ENCODE measurements at regions not wholly inside any gene's neighbourhood (a gene's known extent, or its start where the extent isn't known, plus 50 kb on each side); places are given as distances from the start of the nearest gene placed in this dataset.

DNA sequence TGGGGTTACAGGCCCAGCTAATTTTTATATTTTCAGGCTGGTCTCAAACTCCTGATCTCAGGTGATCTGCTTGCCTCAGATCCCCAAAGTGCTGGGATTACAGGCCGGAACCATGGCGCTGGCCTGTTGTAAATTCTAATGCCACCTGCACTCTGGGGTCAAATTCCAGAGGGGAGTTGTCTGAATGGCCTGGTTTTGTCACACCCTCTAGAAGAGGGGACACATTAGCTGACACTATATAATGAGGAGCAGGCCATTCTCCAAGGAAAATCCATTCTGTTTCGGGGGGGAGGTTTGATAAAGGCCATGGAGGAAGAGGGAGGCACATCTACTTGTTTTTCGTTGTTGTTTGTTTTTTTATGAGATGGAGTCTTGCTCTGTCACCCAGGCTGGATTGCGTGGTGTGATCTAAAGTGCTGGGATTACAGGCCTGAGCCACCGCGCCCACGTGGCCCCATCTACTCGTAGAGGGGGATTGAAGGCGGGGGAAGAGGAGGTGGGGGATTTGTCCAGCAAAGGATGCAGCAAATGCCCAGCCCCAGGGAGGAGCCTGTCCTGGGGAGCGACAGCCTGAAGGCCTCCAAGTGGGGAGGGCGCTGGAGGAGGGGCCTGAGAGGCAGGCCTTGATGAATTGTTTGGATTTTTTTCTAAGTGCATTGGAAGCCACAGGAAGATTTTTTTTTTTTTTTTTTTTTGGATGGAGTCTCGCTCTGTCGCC, 78.4 kb upstream of the SLC45A1 start (continued):
- TF ChIP-seq AKAP8 (CRISPR knock-in tag; IDR thresholded peaks at IDR 0.05): peak; percentile 74; the same call in 1 of the 2 replicates
- TF ChIP-seq LCORL (IDR thresholded peaks at IDR 0.05): no peak
- TF ChIP-seq LCORL (CRISPR knock-in tag; IDR thresholded peaks at IDR 0.05): peak; percentile 72
- TF ChIP-seq, protein P1, sequence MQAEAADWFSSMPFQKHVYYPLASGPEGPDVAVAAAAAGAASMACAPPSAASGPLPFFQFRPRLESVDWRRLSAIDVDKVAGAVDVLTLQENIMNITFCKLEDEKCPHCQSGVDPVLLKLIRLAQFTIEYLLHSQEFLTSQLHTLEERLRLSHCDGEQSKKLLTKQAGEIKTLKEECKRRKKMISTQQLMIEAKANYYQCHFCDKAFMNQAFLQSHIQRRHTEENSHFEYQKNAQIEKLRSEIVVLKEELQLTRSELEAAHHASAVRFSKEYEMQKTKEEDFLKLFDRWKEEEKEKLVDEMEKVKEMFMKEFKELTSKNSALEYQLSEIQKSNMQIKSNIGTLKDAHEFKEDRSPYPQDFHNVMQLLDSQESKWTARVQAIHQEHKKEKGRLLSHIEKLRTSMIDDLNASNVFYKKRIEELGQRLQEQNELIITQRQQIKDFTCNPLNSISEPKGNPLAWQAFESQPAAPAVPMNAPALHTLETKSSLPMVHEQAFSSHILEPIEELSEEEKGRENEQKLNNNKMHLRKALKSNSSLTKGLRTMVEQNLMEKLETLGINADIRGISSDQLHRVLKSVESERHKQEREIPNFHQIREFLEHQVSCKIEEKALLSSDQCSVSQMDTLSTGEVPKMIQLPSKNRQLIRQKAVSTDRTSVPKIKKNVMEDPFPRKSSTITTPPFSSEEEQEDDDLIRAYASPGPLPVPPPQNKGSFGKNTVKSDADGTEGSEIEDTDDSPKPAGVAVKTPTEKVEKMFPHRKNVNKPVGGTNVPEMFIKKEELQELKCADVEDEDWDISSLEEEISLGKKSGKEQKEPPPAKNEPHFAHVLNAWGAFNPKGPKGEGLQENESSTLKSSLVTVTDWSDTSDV (CRISPR knock-in tag; IDR thresholded peaks at IDR 0.05): 0 out of 2 replicates have a peak, but pooled peaks have one; percentile 19
- TF ChIP-seq PLRG1 (conservative IDR thresholded peaks at IDR 0.05): no peak
- TF ChIP-seq, protein P2, sequence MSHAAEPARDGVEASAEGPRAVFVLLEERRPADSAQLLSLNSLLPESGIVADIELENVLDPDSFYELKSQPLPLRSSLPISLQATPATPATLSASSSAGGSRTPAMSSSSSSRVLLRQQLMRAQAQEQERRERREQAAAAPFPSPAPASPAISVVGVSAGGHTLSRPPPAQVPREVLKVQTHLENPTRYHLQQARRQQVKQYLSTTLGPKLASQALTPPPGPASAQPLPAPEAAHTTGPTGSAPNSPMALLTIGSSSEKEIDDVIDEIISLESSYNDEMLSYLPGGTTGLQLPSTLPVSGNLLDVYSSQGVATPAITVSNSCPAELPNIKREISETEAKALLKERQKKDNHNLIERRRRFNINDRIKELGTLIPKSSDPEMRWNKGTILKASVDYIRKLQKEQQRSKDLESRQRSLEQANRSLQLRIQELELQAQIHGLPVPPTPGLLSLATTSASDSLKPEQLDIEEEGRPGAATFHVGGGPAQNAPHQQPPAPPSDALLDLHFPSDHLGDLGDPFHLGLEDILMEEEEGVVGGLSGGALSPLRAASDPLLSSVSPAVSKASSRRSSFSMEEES (CRISPR knock-in tag; IDR thresholded peaks at IDR 0.05): no peak
- TF ChIP-seq, protein P3, sequence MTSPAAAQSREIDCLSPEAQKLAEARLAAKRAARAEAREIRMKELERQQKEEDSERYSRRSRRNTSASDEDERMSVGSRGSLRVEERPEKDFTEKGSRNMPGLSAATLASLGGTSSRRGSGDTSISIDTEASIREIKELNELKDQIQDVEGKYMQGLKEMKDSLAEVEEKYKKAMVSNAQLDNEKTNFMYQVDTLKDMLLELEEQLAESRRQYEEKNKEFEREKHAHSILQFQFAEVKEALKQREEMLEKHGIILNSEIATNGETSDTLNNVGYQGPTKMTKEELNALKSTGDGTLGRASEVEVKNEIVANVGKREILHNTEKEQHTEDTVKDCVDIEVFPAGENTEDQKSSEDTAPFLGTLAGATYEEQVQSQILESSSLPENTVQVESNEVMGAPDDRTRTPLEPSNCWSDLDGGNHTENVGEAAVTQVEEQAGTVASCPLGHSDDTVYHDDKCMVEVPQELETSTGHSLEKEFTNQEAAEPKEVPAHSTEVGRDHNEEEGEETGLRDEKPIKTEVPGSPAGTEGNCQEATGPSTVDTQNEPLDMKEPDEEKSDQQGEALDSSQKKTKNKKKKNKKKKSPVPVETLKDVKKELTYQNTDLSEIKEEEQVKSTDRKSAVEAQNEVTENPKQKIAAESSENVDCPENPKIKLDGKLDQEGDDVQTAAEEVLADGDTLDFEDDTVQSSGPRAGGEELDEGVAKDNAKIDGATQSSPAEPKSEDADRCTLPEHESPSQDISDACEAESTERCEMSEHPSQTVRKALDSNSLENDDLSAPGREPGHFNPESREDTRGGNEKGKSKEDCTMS (CRISPR knock-in tag; conservative IDR thresholded peaks at IDR 0.05): no peak
- TF ChIP-seq ZNF788 (CRISPR knock-in tag; IDR thresholded peaks at IDR 0.05; ENCODE audit: borderline replicate concordance): no peak
- TF ChIP-seq KLF12 (CRISPR knock-in tag; IDR thresholded peaks at IDR 0.05; ENCODE audit: borderline replicate concordance): no peak; the same call in 1 of the 2 replicates
- TF ChIP-seq ELF4 (CRISPR knock-in tag; IDR thresholded peaks at IDR 0.05; ENCODE audit: borderline replicate concordance): no peak
- TF ChIP-seq, protein P4, sequence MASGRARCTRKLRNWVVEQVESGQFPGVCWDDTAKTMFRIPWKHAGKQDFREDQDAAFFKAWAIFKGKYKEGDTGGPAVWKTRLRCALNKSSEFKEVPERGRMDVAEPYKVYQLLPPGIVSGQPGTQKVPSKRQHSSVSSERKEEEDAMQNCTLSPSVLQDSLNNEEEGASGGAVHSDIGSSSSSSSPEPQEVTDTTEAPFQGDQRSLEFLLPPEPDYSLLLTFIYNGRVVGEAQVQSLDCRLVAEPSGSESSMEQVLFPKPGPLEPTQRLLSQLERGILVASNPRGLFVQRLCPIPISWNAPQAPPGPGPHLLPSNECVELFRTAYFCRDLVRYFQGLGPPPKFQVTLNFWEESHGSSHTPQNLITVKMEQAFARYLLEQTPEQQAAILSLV (CRISPR knock-in tag; IDR thresholded peaks at IDR 0.05; ENCODE audit: borderline replicate concordance): peak; percentile 65; the same call in 1 of the 2 replicates
- TF ChIP-seq ISL2 (CRISPR knock-in tag; IDR thresholded peaks at IDR 0.05): 0 out of 2 replicates have a peak, but pooled peaks have one; percentile 6
- TF ChIP-seq BORCS8-MEF2B (CRISPR knock-in tag; IDR thresholded peaks at IDR 0.05): peak; percentile 34; the same call in 1 of the 2 replicates
- peak; percentile 43; the same call in 1 of the 2 replicates for TF ChIP-seq ZNF430 (CRISPR knock-in tag; IDR thresholded peaks at IDR 0.05)
- TF ChIP-seq ZNF564 (CRISPR knock-in tag; IDR thresholded peaks at IDR 0.05): 0 out of 2 replicates have a peak, but pooled peaks have one; percentile 32
- TF ChIP-seq JUND (CRISPR knock-in tag; IDR thresholded peaks at IDR 0.05): no peak
- 0 out of 2 replicates have a peak, but pooled peaks have one; percentile 21 for TF ChIP-seq MEIS1 (CRISPR knock-in tag; IDR thresholded peaks at IDR 0.05; ENCODE audit: borderline replicate concordance)
- TF ChIP-seq ATRX (CRISPR knock-in tag; IDR thresholded peaks at IDR 0.05; ENCODE audit: borderline replicate concordance): no peak
- no peak for TF ChIP-seq SIX4 (CRISPR knock-in tag; IDR thresholded peaks at IDR 0.05)
- peak; percentile 43; the same call in 1 of the 2 replicates for TF ChIP-seq ZBTB7B (CRISPR knock-in tag; IDR thresholded peaks at IDR 0.05)
- TF ChIP-seq ZNF136 (CRISPR knock-in tag; IDR thresholded peaks at IDR 0.05; ENCODE audit: low read depth): no peak
- TF ChIP-seq HOXA3 (CRISPR knock-in tag; IDR thresholded peaks at IDR 0.05): peak; percentile 12; the same call in 1 of the 2 replicates
- TF ChIP-seq HNRNPH1 (optimal IDR thresholded peaks at IDR 0.05; ENCODE audit: low read depth, low read length): no peak
- TF ChIP-seq PPARG (CRISPR knock-in tag; conservative IDR thresholded peaks at IDR 0.05): no peak; the same call in 1 of the 2 replicates
